ENCODE measurements at regions not wholly inside any gene's neighbourhood (a gene's known extent, or its start where the extent isn't known, plus 50 kb on each side); places are given as distances from the start of the nearest gene placed in this dataset.

GRCh38 chr1:232306269-232306961, 323.5 kb downstream of the SIPA1L2 start:
- peak; percentile 77 for DNase-seq

GRCh38 chr1:232305050-232305449, 324.9 kb downstream of the SIPA1L2 start:
- no peak for DNase-seq

GRCh38 chr1:232303222-232303620, 326.7 kb downstream of the SIPA1L2 start:
- DNase-seq, result no peak

- no peak for DNase-seq
Observed at GRCh38 chr1:232302376-232303221, 327.3 kb downstream of the SIPA1L2 start.

GRCh38 chr1:232301246-232301645, 328.7 kb downstream of the SIPA1L2 start:
- DNase-seq, result no peak

- no peak for DNase-seq
Observed at GRCh38 chr1:232300466-232300865, 329.5 kb downstream of the SIPA1L2 start.

- DNase-seq, result no peak
Observed at GRCh38 chr1:232296461-232296860, 333.5 kb downstream of the SIPA1L2 start.

- DNase-seq, result no peak
Observed at GRCh38 chr1:232293361-232293760, 336.6 kb downstream of the SIPA1L2 start.

- no peak for DNase-seq
Observed at GRCh38 chr1:232292818-232293217, 337.1 kb downstream of the SIPA1L2 start.

- DNase-seq, result no peak
Observed at GRCh38 chr1:232292239-232292638, 337.7 kb downstream of the SIPA1L2 start.

GRCh38 chr1:232291681-232292080, 338.3 kb downstream of the SIPA1L2 start:
- peak; percentile 38 for DNase-seq

- no peak for DNase-seq
Observed at GRCh38 chr1:232291261-232291660, 338.7 kb downstream of the SIPA1L2 start.

GRCh38 chr1:232290570-232290969, 339.4 kb downstream of the SIPA1L2 start:
- DNase-seq, result no peak

- no peak for DNase-seq
Observed at GRCh38 chr1:232287676-232288569, 342.0 kb downstream of the SIPA1L2 start.

- DNase-seq, result no peak
Observed at GRCh38 chr1:232285138-232285537, 344.8 kb downstream of the SIPA1L2 start.

- DNase-seq, result no peak
Observed at GRCh38 chr1:232283864-232284263, 346.1 kb downstream of the SIPA1L2 start.

GRCh38 chr1:232282498-232282897, 347.4 kb downstream of the SIPA1L2 start:
- DNase-seq, result no peak

- no peak for DNase-seq
Observed at GRCh38 chr1:232280910-232281309, 349.0 kb downstream of the SIPA1L2 start.

GRCh38 chr1:232279909-232280400, 350.0 kb downstream of the SIPA1L2 start:
- no peak for DNase-seq

- DNase-seq, result no peak
Observed at GRCh38 chr1:232278925-232279324, 351.0 kb downstream of the SIPA1L2 start.

- DNase-seq, result no peak
Observed at GRCh38 chr1:232276651-232277050, 353.3 kb downstream of the SIPA1L2 start.

GRCh38 chr1:232274999-232275710, 354.8 kb downstream of the SIPA1L2 start:
- no peak for DNase-seq

Data from dermis blood vessel endothelial cell (primary cell).